H9 (cell line): ENCODE measurements at regions not wholly inside any gene's neighbourhood (a gene's known extent, or its start where the extent isn't known, plus 50 kb on each side); places are given as distances from the start of the nearest gene placed in this dataset.

Experiments
- DNase-seq: peaks from one replicate; pipeline ENCODE4 v3.0.0-alpha.2; 2017
- H2AFZ ChIP-seq: one replicate; pipeline ENCODE4 v1.6.1; 2013; ENCODE audit warnings: mild to moderate bottlenecking, low read length, control low read depth, moderate library complexity
- H2AK5ac ChIP-seq: 2 replicates; pipeline ENCODE4 v1.6.1; 2013; ENCODE audit warnings: low read length, control low read depth, mixed read lengths; ENCODE audit not compliant: insufficient read length
- H2BK120ac ChIP-seq: one replicate; pipeline ENCODE4 v1.6.1; 2013; ENCODE audit warnings: low read depth, mild to moderate bottlenecking, low read length, control low read depth, inconsistent platforms; ENCODE audit not compliant: poor library complexity, severe bottlenecking
- H2BK12ac ChIP-seq: 2 replicates; pipeline ENCODE4 v1.6.1; 2013; ENCODE audit warnings: low read length, control low read depth, mixed read lengths, low read depth; ENCODE audit not compliant: insufficient read length
- H2BK15ac ChIP-seq: 2 replicates; pipeline ENCODE4 v1.6.1; 2013; ENCODE audit warnings: low read depth, low read length, control low read depth
- H2BK20ac ChIP-seq: one replicate; pipeline ENCODE4 v1.6.1; 2013; ENCODE audit warnings: low read depth, mild to moderate bottlenecking, low read length, control low read depth, inconsistent platforms; ENCODE audit not compliant: poor library complexity, severe bottlenecking
- H2BK5ac ChIP-seq: 2 replicates; pipeline ENCODE4 v1.6.1; 2013; ENCODE audit warnings: low read length, control low read depth, mixed read lengths; ENCODE audit not compliant: insufficient read length
- H3K14ac ChIP-seq: 2 replicates; pipeline ENCODE4 v1.6.1; 2013; ENCODE audit warnings: low read length, control low read depth; ENCODE audit not compliant: insufficient read depth
- H3K18ac ChIP-seq: 2 replicates; pipeline ENCODE4 v1.6.1; 2013; ENCODE audit warnings: low read depth, mild to moderate bottlenecking, mixed read lengths, low read length, control low read depth; ENCODE audit not compliant: insufficient read length
- H3K23ac ChIP-seq: 2 replicates; pipeline ENCODE4 v1.6.1; 2013; ENCODE audit warnings: low read length, control low read depth, mixed read lengths, low read depth; ENCODE audit not compliant: insufficient read length
- H3K23me2 ChIP-seq: 2 replicates; pipeline ENCODE4 v1.6.1; 2013; ENCODE audit warnings: low read depth, mild to moderate bottlenecking, mixed read lengths, low read length, control low read depth; ENCODE audit not compliant: insufficient read length, poor library complexity, severe bottlenecking
- H3K27ac ChIP-seq: 2 replicates; pipeline ENCODE4 v1.5.1; 2013; ENCODE audit warnings: low read length, control low read depth, mixed read lengths, low read depth; ENCODE audit not compliant: insufficient read length
- H3K27me3 ChIP-seq: 2 replicates; pipeline ENCODE4 v1.6.1; 2013; ENCODE audit warnings: low read length, control low read depth, inconsistent platforms; ENCODE audit not compliant: insufficient read depth
- H3K4ac ChIP-seq: 2 replicates; pipeline ENCODE4 v1.6.1; 2013; ENCODE audit warnings: low read depth, mild to moderate bottlenecking, control low read depth, inconsistent platforms, low read length, moderate library complexity
- H3K4me1 ChIP-seq: 2 replicates; pipeline ENCODE4 v1.6.1; 2013; ENCODE audit warnings: low read length, control low read depth, inconsistent platforms; ENCODE audit not compliant: insufficient read depth
- H3K4me2 ChIP-seq: 2 replicates; pipeline ENCODE4 v1.6.1; 2013; ENCODE audit warnings: low read length, control low read depth, mixed read lengths; ENCODE audit not compliant: insufficient read length, insufficient read depth
- H3K56ac ChIP-seq: 2 replicates; pipeline ENCODE4 v1.6.1; 2013; ENCODE audit warnings: low read depth, mild to moderate bottlenecking, mixed read lengths, low read length, control low read depth; ENCODE audit not compliant: insufficient read length
- H3K79me1 ChIP-seq: 2 replicates; pipeline ENCODE4 v1.6.1; 2013; ENCODE audit warnings: low read depth, mild to moderate bottlenecking, moderate library complexity, low read length, control low read depth, inconsistent platforms; ENCODE audit not compliant: insufficient read depth, poor library complexity, severe bottlenecking
- H3K79me2 ChIP-seq: 2 replicates; pipeline ENCODE4 v1.6.1; 2013; ENCODE audit warnings: low read length, control low read depth, inconsistent platforms; ENCODE audit not compliant: insufficient read depth
- H3K9ac ChIP-seq: 2 replicates; pipeline ENCODE4 v1.6.1; 2013; ENCODE audit warnings: low read length, control low read depth, mixed read lengths; ENCODE audit not compliant: insufficient read length; ENCODE audit errors: extremely low read depth
- H3K9me3 ChIP-seq: one replicate; pipeline ENCODE4 v1.6.1; 2013; ENCODE audit warnings: low read depth, low read length, inconsistent platforms; ENCODE audit not compliant: control insufficient read depth
- H3T11ph ChIP-seq: one replicate; pipeline ENCODE4 v1.6.1; 2013; ENCODE audit warnings: mild to moderate bottlenecking, low read length, control low read depth, inconsistent platforms
- H4K20me1 ChIP-seq: one replicate; pipeline ENCODE4 v1.6.1; 2013; ENCODE audit not compliant: control insufficient read depth, insufficient read length, insufficient read depth
- H4K5ac ChIP-seq: 2 replicates; pipeline ENCODE4 v1.6.1; 2013; ENCODE audit warnings: low read depth, mild to moderate bottlenecking, mixed read lengths, low read length, control low read depth; ENCODE audit not compliant: insufficient read length
- H4K8ac ChIP-seq: replicated peaks from 2 replicates; pipeline ENCODE4 v1.6.1; 2013; ENCODE audit warnings: low read length, control low read depth, mixed read lengths, low read depth; ENCODE audit not compliant: insufficient read length
- H4K91ac ChIP-seq: 2 replicates; pipeline ENCODE4 v1.6.1; 2013; ENCODE audit warnings: low read depth, mild to moderate bottlenecking, moderate library complexity, mixed read lengths, low read length, control low read depth; ENCODE audit not compliant: insufficient read length
- H3K27ac Mint-ChIP-seq, 3 experiments: 2 replicates in 2 of 3; 3 replicates in 1 of 3; pipeline ENCODE4 v1.8.0; 2020 to 2021; ENCODE audit warnings: mixed read lengths in 3 of 3, mild to moderate bottlenecking in 1 of 3, moderate library complexity in 1 of 3
- H3K27me3 Mint-ChIP-seq: 2 replicates; pipeline ENCODE4 v1.8.0; 2021; ENCODE audit warnings: low read depth, mild to moderate bottlenecking, moderate library complexity, mixed read lengths
- H3K36me3 Mint-ChIP-seq, 3 experiments: 2 replicates in 2 of 3; 3 replicates in 1 of 3; pipeline ENCODE4 v1.8.0; 2020 to 2021; ENCODE audit warnings: low read depth in 3 of 3, mixed read lengths in 3 of 3; ENCODE audit not compliant: insufficient read depth in 1 of 3
- H3K4me1 Mint-ChIP-seq, 2 experiments: 2 replicates each; pipeline ENCODE4 v1.8.0; 2020; ENCODE audit warnings: mixed read lengths in 2 of 2
- H3K4me3 Mint-ChIP-seq, 2 experiments: 2 replicates in 1 of 2; 3 replicates in 1 of 2; pipeline ENCODE4 v1.8.0; 2020 to 2021; ENCODE audit warnings: mild to moderate bottlenecking in 2 of 2, mixed read lengths in 2 of 2, moderate library complexity in 1 of 2
- H3K9me3 Mint-ChIP-seq, 2 experiments: 2 replicates in 1 of 2; 3 replicates in 1 of 2; pipeline ENCODE4 v1.8.0; 2020; ENCODE audit warnings: mild to moderate bottlenecking in 2 of 2, mixed read lengths in 2 of 2, moderate library complexity in 1 of 2
- CTCF ChIP-seq: fragments of 200-600 bp; sonication (generic); conservative IDR thresholded peaks from 3 replicates; pipeline ENCODE4 v1.8.0; 2021; ENCODE audit warnings: antibody characterized with exemption, mild to moderate bottlenecking

GRCh38 chr5:145471026-145471425 lies 364.1 kb downstream of the PRELID2 start:
- Mint-ChIP-seq H3K27ac (no peak overlapping the region), H3K36me3 (no peaks in the 10 kb centered on the region), H3K9me3 (no peaks in the 10 kb centered on the region), H3K4me1 (peaks cover 8% of the 10 kb centered on the region in 2 experiments), H3K4me3 (no peak overlapping the region), H3K27me3 (no peaks in the 10 kb centered on the region)
- Histone ChIP-seq H4K8ac (no peak overlapping the region), H2AFZ (no peak overlapping the region), H2AK5ac (no peak overlapping the region), H2BK15ac (no peak overlapping the region), H3K56ac (no peak overlapping the region), H3K4ac (no peak overlapping the region), H3K4me2 (no peak overlapping the region), H4K5ac (no peak overlapping the region), H3K27ac (no peak overlapping the region), H3K79me1 (no peaks in the 10 kb centered on the region), H2BK12ac (no peak overlapping the region), H3K23me2 (no peaks in the 10 kb centered on the region), H3K14ac (no peak overlapping the region), H3K9ac (no peak overlapping the region), H3K79me2 (no peaks in the 10 kb centered on the region), H2BK120ac (no peak overlapping the region), H3K23ac (no peak overlapping the region), H3K18ac (no peak overlapping the region), H2BK20ac (no peak overlapping the region), H3K9me3 (no peaks in the 10 kb centered on the region), H3T11ph (no peak overlapping the region), H2BK5ac (no peak overlapping the region), H3K4me1 (no peaks in the 10 kb centered on the region), H4K91ac (no peak overlapping the region), H3K27me3 (no peaks in the 10 kb centered on the region), H4K20me1 (no peaks in the 10 kb centered on the region)
- TF ChIP-seq CTCF, result no peak
- no peak for DNase-seq
